CD14-positive monocyte (primary cell): ENCODE measurements at regions not wholly inside any gene's neighbourhood (a gene's known extent, or its start where the extent isn't known, plus 50 kb on each side); places are given as distances from the start of the nearest gene placed in this dataset.

Experiments used
- DNase-seq, 3 donors: peaks; one replicate each; pipeline ENCODE4 v3.0.0-alpha.2; 2011 to 2022
- H2AFZ ChIP-seq: 2 replicates; pipeline ENCODE4 v1.6.0; 2012; ENCODE audit warnings: mild to moderate bottlenecking, low read depth, low read length, inconsistent platforms; ENCODE audit not compliant: insufficient read depth, poor library complexity, severe bottlenecking
- H3K27ac ChIP-seq, 2 donors: 1 replicate in 1 of 2; 2 replicates in 1 of 2; pipeline ENCODE4 v1.5.1; 2012 to 2013; ENCODE audit warnings: low read length in 2 of 2, control low read depth in 1 of 2, inconsistent platforms in 1 of 2, low read depth in 1 of 2, mild to moderate bottlenecking in 1 of 2
- H3K27me3 ChIP-seq, 2 donors: one replicate each; pipeline versions ENCODE4 v1.6.0 to v1.6.1; 2011 to 2013; ENCODE audit warnings: low read length in 2 of 2; ENCODE audit not compliant: control insufficient read depth in 2 of 2, insufficient read depth in 2 of 2
- H3K36me3 ChIP-seq, 2 donors: replicated peaks in 1 of 2; 1 replicate in 1 of 2; 2 replicates in 1 of 2; pipeline versions ENCODE4 v1.5.1 to v1.6.1; 2012 to 2013; ENCODE audit warnings: low read length in 2 of 2, control low read depth in 1 of 2, inconsistent platforms in 1 of 2, mild to moderate bottlenecking in 1 of 2; ENCODE audit not compliant: insufficient read depth in 2 of 2, control insufficient read depth in 1 of 2
- H3K4me1 ChIP-seq, 2 donors: 1 replicate in 1 of 2; 2 replicates in 1 of 2; pipeline versions ENCODE4 v1.5.1 to v1.6.1; 2012 to 2013; ENCODE audit warnings: low read length in 2 of 2, control low read depth in 1 of 2, inconsistent platforms in 1 of 2, mild to moderate bottlenecking in 1 of 2, moderate library complexity in 1 of 2; ENCODE audit not compliant: insufficient read depth in 2 of 2, control insufficient read depth in 1 of 2
- H3K4me2 ChIP-seq: replicated peaks from 2 replicates; pipeline ENCODE3; 2012; ENCODE audit warnings: low read length, moderate library complexity, mild to moderate bottlenecking; ENCODE audit not compliant: poor library complexity, severe bottlenecking; ENCODE audit errors: extremely low read depth
- H3K4me3 ChIP-seq, 3 experiments: fragments of 200-600 bp in 1 of 3; sonication (generic) in 1 of 3; replicated peaks in 1 of 3; 1 replicate in 2 of 3; 2 replicates in 1 of 3; pipeline ENCODE4 v1.5.1; 2011 to 2013; ENCODE audit warnings: low read length in 3 of 3, mild to moderate bottlenecking in 3 of 3, control low read depth in 2 of 3, low read depth in 2 of 3, inconsistent platforms in 1 of 3, moderate library complexity in 1 of 3
- H3K79me2 ChIP-seq: 2 replicates; pipeline ENCODE4 v1.6.0; 2012; ENCODE audit warnings: mild to moderate bottlenecking, control low read depth, inconsistent platforms, low read length, moderate library complexity; ENCODE audit not compliant: insufficient read depth
- H3K9ac ChIP-seq: 2 replicates; pipeline ENCODE4 v1.6.0; 2017; ENCODE audit warnings: low read length, mild to moderate bottlenecking; ENCODE audit not compliant: insufficient read depth, poor library complexity, severe bottlenecking
- H3K9me3 ChIP-seq, 2 donors: replicated peaks in 1 of 2; 1 replicate in 1 of 2; 2 replicates in 1 of 2; pipeline versions ENCODE4 v1.5.1 to v1.6.1; 2012 to 2013; ENCODE audit warnings: low read length in 2 of 2, control low read depth in 1 of 2; ENCODE audit not compliant: control insufficient read depth in 1 of 2, insufficient read depth in 1 of 2
- H4K20me1 ChIP-seq: 2 replicates; pipeline ENCODE4 v1.6.0; 2012; ENCODE audit warnings: mild to moderate bottlenecking, low read length, control low read depth, moderate library complexity; ENCODE audit not compliant: insufficient read depth
- H3K27ac Mint-ChIP-seq, 7 donors: one replicate each; pipeline ENCODE4 v1.8.0; 2020; ENCODE audit warnings: mild to moderate bottlenecking in 7 of 7, mixed read lengths in 7 of 7, moderate library complexity in 6 of 7, inconsistent platforms in 2 of 7
- H3K27me3 Mint-ChIP-seq, 3 donors: one replicate each; pipeline ENCODE4 v1.8.0; 2021 to 2022; ENCODE audit warnings: low read depth in 3 of 3, mild to moderate bottlenecking in 3 of 3, mixed read lengths in 3 of 3, moderate library complexity in 3 of 3, inconsistent platforms in 1 of 3
- H3K36me3 Mint-ChIP-seq, 2 donors: one replicate each; pipeline ENCODE4 v1.8.0; 2020; ENCODE audit warnings: mixed read lengths in 2 of 2, inconsistent platforms in 1 of 2, mild to moderate bottlenecking in 1 of 2
- H3K4me1 Mint-ChIP-seq: one replicate; pipeline ENCODE4 v1.8.0; 2020; ENCODE audit warnings: mild to moderate bottlenecking, mixed read lengths
- H3K4me3 Mint-ChIP-seq, 2 donors: one replicate each; pipeline ENCODE4 v1.8.0; 2020; ENCODE audit warnings: mild to moderate bottlenecking in 2 of 2, mixed read lengths in 2 of 2, moderate library complexity in 1 of 2
- H3K9me3 Mint-ChIP-seq, 7 donors: one replicate each; pipeline ENCODE4 v1.8.0; 2020 to 2022; ENCODE audit warnings: mixed read lengths in 7 of 7, mild to moderate bottlenecking in 6 of 7, moderate library complexity in 6 of 7, inconsistent platforms in 2 of 7
- CTCF ChIP-seq: fragments of 200-600 bp; IDR thresholded peaks from one replicate; pipeline ENCODE4 v1.8.0; 2022; ENCODE audit warnings: antibody characterized with exemption, mild to moderate bottlenecking
- WGBS: methylation state at CpG from one replicate; pipeline ENCODE4 v1.1.5; 2013; ENCODE audit warnings: missing lambda C conversion rate; ENCODE audit not compliant: insufficient coverage; 5-methylcytosine and 5-hydroxymethylcytosine counted together
- intact Hi-C, 2 donors: fragments of 100-400 bp; cut with micrococcal nuclease; formaldehyde crosslinking; loops; one replicate each; pipeline versions ENCODE4 v1.15.0 to v1.15.1; 2023

- intact Hi-C loops: no loop called here
- DNase-seq: no peak
- Histone ChIP-seq H3K27me3 (no peaks in the 10 kb centered on the region), H3K4me3 (no peak overlapping the region), H4K20me1 (no peaks in the 10 kb centered on the region), H3K79me2 (no peaks in the 10 kb centered on the region), H3K27ac (no peak overlapping the region), H3K36me3 (no peaks in the 10 kb centered on the region), H3K9me3 (no peaks in the 10 kb centered on the region), H3K4me1 (no peaks in the 10 kb centered on the region), H3K4me2 (no peak overlapping the region), H2AFZ (no peak overlapping the region), H3K9ac (no peak overlapping the region)
- 72% methylated on average over 4 of the region's 6 CpGs for WGBS
- H3K4me1 Mint-ChIP-seq: no peaks in the 10 kb centered on the region
- H3K4me3 Mint-ChIP-seq: no peak overlapping the region
- H3K36me3 Mint-ChIP-seq: no peaks in the 10 kb centered on the region
- no peaks in the 10 kb centered on the region for H3K27me3 Mint-ChIP-seq
- TF ChIP-seq CTCF: no peak
- peaks cover 0 to 3% (median 0%) of the 10 kb centered on the region in 7 donors for H3K9me3 Mint-ChIP-seq
- no peak overlapping the region for H3K27ac Mint-ChIP-seq
Observed at GRCh38 chr13:105007166-105007808, 1528.2 kb downstream of the EFNB2 start.

GRCh38 chr13:104996022-104996421 is 1539.4 kb downstream of the EFNB2 start:
- Mint-ChIP-seq H3K27ac (no peak overlapping the region), H3K4me3 (no peak overlapping the region), H3K9me3 (peaks cover 4 to 12% (median 10%) of the 10 kb centered on the region in 7 donors), H3K36me3 (no peaks in the 10 kb centered on the region), H3K27me3 (peaks cover 0 to 3% (median 0%) of the 10 kb centered on the region in 3 donors), H3K4me1 (no peaks in the 10 kb centered on the region)
- H3K4me3 ChIP-seq: no peak overlapping the region
- no peaks in the 10 kb centered on the region for H3K9me3 ChIP-seq
- no peak for DNase-seq
- 100% methylated on average over 3 of the region's 3 CpGs for WGBS
- H3K9ac ChIP-seq: no peak overlapping the region
- H3K4me2 ChIP-seq: no peak overlapping the region
- no peaks in the 10 kb centered on the region for H4K20me1 ChIP-seq
- TF ChIP-seq CTCF: no peak
- H3K36me3 ChIP-seq: no peaks in the 10 kb centered on the region
- no peaks in the 10 kb centered on the region for H3K79me2 ChIP-seq
- H3K27ac ChIP-seq: no peak overlapping the region
- intact Hi-C loops: no loop called here
- no peak overlapping the region for H2AFZ ChIP-seq
- H3K4me1 ChIP-seq: no peaks in the 10 kb centered on the region
- no peaks in the 10 kb centered on the region for H3K27me3 ChIP-seq
